ENCODE measurements at regions not wholly inside any gene's neighbourhood (a gene's known extent, or its start where the extent isn't known, plus 50 kb on each side); places are given as distances from the start of the nearest gene placed in this dataset.

DNA sequence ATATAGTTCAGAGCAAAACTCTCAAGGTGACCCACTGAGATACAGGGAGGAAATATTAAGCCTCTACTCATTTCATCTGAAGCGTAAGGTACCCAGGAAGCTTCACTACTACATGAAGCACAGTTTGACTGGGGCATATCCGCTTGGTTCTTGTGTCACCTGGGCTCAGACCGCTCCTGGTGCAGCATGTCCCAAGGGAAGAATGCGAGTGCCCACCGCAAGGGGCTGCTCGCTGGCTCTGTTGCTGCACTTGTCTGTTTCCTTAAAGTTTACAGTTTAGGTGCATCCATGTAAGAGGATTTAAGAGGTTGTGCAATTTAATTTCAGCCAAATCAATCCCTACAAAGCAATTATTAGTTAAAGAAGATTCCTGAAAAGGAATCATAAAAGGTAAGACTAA lies 507.8 kb downstream of the FBXO15 start (continued):
- TF ChIP-seq ZNF462 (CRISPR knock-in tag; IDR thresholded peaks at IDR 0.05) = no peak
- no peak for TF ChIP-seq REST (IDR thresholded peaks at IDR 0.05; ENCODE audit: unreplicated experiment)
- no peak for TF ChIP-seq NANOG (IDR thresholded peaks at IDR 0.05; ENCODE audit: borderline replicate concordance)
- no peak for TF ChIP-seq CREB1 (CRISPR knock-in tag; IDR thresholded peaks at IDR 0.05; ENCODE audit: low read depth)

DNA sequence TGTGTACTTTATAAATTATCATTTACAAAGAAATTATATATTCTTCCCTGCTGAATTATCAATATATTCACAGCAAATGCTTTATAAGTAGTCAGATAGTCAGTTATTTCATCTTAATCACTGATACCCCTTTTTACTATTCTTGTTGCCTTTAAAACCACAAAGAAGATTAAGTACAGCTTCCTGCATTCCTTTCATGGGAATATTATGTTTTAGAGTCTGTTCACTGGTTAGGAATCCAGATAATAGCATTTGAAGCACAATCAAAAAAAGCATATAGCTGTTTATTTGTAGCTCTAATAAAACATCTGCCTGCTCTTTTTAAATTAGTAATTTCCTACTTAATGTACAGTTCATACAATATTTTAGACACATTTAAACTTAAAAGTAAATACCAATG lies 508.9 kb downstream of the FBXO15 start:
- no peak overlapping the region for H3K4me2 ChIP-seq
- TF ChIP-seq ZNF331 (CRISPR knock-in tag; IDR thresholded peaks at IDR 0.05; ENCODE audit: low read depth) (no peak), EZH2phosphoT487 (IDR thresholded peaks at IDR 0.05; ENCODE audit: unreplicated experiment) (no peak)
- TF ChIP-seq, protein P1, sequence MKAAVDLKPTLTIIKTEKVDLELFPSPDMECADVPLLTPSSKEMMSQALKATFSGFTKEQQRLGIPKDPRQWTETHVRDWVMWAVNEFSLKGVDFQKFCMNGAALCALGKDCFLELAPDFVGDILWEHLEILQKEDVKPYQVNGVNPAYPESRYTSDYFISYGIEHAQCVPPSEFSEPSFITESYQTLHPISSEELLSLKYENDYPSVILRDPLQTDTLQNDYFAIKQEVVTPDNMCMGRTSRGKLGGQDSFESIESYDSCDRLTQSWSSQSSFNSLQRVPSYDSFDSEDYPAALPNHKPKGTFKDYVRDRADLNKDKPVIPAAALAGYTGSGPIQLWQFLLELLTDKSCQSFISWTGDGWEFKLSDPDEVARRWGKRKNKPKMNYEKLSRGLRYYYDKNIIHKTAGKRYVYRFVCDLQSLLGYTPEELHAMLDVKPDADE (IDR thresholded peaks at IDR 0.05) = no peak

More for the DNA sequence above, 508.9 kb downstream of the FBXO15 start:
- no peaks in the 10 kb centered on the region for H3K9me2 ChIP-seq (ENCODE audit: insufficient read depth)
- H4K20me1 ChIP-seq (replicated peaks; ENCODE audit: insufficient read depth) = no peaks in the 10 kb centered on the region
- no peak overlapping the region for H3K4me3 Mint-ChIP-seq
- no peak for ATAC-seq
- no peaks in the 10 kb centered on the region for H3K4me1 ChIP-seq (ENCODE audit: insufficient read depth)
- H3K36me3 Mint-ChIP-seq (ENCODE audit: low read depth) = no peaks in the 10 kb centered on the region
- DNase-seq (ENCODE audit: low spot score) = no peak
- no peak overlapping the region for H3K4me3 ChIP-seq
- no peaks in the 10 kb centered on the region for H3F3A ChIP-seq (replicated peaks; ENCODE audit: low read depth)
- H3K4me1 Mint-ChIP-seq = peaks cover 5% of the 10 kb centered on the region; the same call in 2 of the 3 replicates
- H3K27ac Mint-ChIP-seq = no peak overlapping the region
- no peaks in the 10 kb centered on the region for H3K9me3 Mint-ChIP-seq
- H3K27ac ChIP-seq (ENCODE audit: low read depth) = no peak overlapping the region
- H3K27me3 Mint-ChIP-seq (ENCODE audit: insufficient read depth, low read depth, poor library complexity) = peaks cover 2% of the 10 kb centered on the region
- no peak overlapping the region for H2AFZ ChIP-seq
- no peaks in the 10 kb centered on the region for H3K79me2 ChIP-seq (replicated peaks; ENCODE audit: insufficient read depth)
- no peaks in the 10 kb centered on the region for H3K27me3 ChIP-seq (ENCODE audit: insufficient read depth)
- H3K36me3 ChIP-seq (ENCODE audit: insufficient read depth) = no peaks in the 10 kb centered on the region

Data from GM23338 (cell line).